GM12878 (cell line): ENCODE measurements at regions not wholly inside any gene's neighbourhood (a gene's known extent, or its start where the extent isn't known, plus 50 kb on each side); places are given as distances from the start of the nearest gene placed in this dataset.

Source experiments
- ATAC-seq: fragments of 200-7000 bp; cut with Tn5 transposase; 3 replicates; pipeline ENCODE4 v1.9.1; 2020; ENCODE audit warnings: mild to moderate bottlenecking, moderate library complexity
- BruUV-seq: library from RNA; stranded (reverse); fragments of 400-500 nt; replicated peaks from 2 replicates; lab custom pipeline; 2021; lab: Mats Ljungman, UMichigan
- CTCF ChIA-PET: fragments of 300-600 bp; sonication (Branson Sonifier 250); formaldehyde crosslinking; extraction: SDS; loops from one replicate; lab custom pipeline; 2021; ENCODE audit warnings: inconsistent platforms; lab: Yijun Ruan, JAX
- POLR2A ChIA-PET: fragments of 350-600 bp; formaldehyde crosslinking; extraction: SDS; loops from one replicate; lab custom pipeline; 2021; ENCODE audit warnings: inconsistent platforms; lab: Charles Lee
- RAD21 ChIA-PET: fragments of 300-600 bp; sonication (Branson Sonifier 250); formaldehyde crosslinking; loops from one replicate; lab custom pipeline; 2023; ENCODE audit warnings: antibody characterized with exemption; ENCODE audit not compliant: unreplicated experiment; lab: Charles Lee
- SMC1A ChIA-PET: fragments of 300-600 bp; sonication (Branson Sonifier 250); formaldehyde crosslinking; loops from one replicate; lab custom pipeline; 2023; ENCODE audit not compliant: unreplicated experiment, uncharacterized antibody; lab: Charles Lee
- DNase-seq: peaks from one replicate; pipeline ENCODE4 v3.0.0-alpha.2; 2011; ENCODE audit warnings: low read depth, low spot score
- FAIRE-seq: peaks from 3 replicates; lab custom pipeline; 2011; peaks lifted over from hg19 to GRCh38; lab: Jason Lieb, UNC
- H2AFZ ChIP-seq: 2 replicates; pipeline ENCODE4 v1.6.0; 2011; ENCODE audit warnings: low read depth, low read length, control low read depth; ENCODE audit not compliant: control insufficient read depth
- H3K27ac ChIP-seq: 2 replicates; pipeline ENCODE4 v1.5.1; 2011; ENCODE audit warnings: control low read depth; ENCODE audit not compliant: control insufficient read depth, insufficient read depth
- H3K27me3 ChIP-seq, 2 experiments: replicated peaks in 1 of 2; 2 replicates each; pipeline versions ENCODE4 v1.6.0 to v1.6.1; 2011; ENCODE audit warnings: low read length in 1 of 2; ENCODE audit not compliant: control insufficient read depth in 2 of 2, insufficient read depth in 2 of 2
- H3K36me3 ChIP-seq, 2 experiments: 2 replicates each; pipeline ENCODE4 v1.5.1; 2011; ENCODE audit warnings: low read length in 1 of 2; ENCODE audit not compliant: control insufficient read depth in 2 of 2, insufficient read depth in 2 of 2
- H3K4me1 ChIP-seq: 2 replicates; pipeline ENCODE4 v1.6.1; 2011; ENCODE audit warnings: mild to moderate bottlenecking, low read length, moderate library complexity, mixed read lengths; ENCODE audit not compliant: control insufficient read depth, insufficient read depth
- H3K4me2 ChIP-seq: 2 replicates; pipeline ENCODE4 v1.6.0; 2011; ENCODE audit warnings: control low read depth; ENCODE audit not compliant: control insufficient read depth, insufficient read depth
- H3K4me3 ChIP-seq: fragments of 200-600 bp; sonication (generic); 2 replicates; pipeline ENCODE4 v1.5.1; 2016
- H3K79me2 ChIP-seq: 2 replicates; pipeline ENCODE4 v1.6.0; 2011; ENCODE audit warnings: low read length; ENCODE audit not compliant: control insufficient read depth, insufficient read depth
- H3K9ac ChIP-seq: 2 replicates; pipeline ENCODE4 v1.8.0; 2011; ENCODE audit warnings: low read length, control low read depth, mixed read lengths; ENCODE audit not compliant: control insufficient read depth, insufficient read depth
- H3K9me3 ChIP-seq: replicated peaks from 3 replicates; pipeline ENCODE4 v1.5.1; 2011; ENCODE audit warnings: mild to moderate bottlenecking, low read length; ENCODE audit not compliant: control insufficient read depth, insufficient read depth
- H4K20me1 ChIP-seq: 2 replicates; pipeline ENCODE4 v1.6.0; 2011; ENCODE audit not compliant: control insufficient read depth, insufficient read depth
- BACH1 ChIP-seq: fragments of 450-650 bp; IDR thresholded peaks from 2 replicates; pipeline ENCODE4 v1.6.1; 2017; ENCODE audit warnings: mild to moderate bottlenecking, borderline replicate concordance
- BCLAF1 ChIP-seq: fragments of 450-650 bp; IDR thresholded peaks from 2 replicates; pipeline ENCODE4 v1.6.1; 2017; ENCODE audit warnings: antibody characterized with exemption, mild to moderate bottlenecking, moderate library complexity
- BMI1 ChIP-seq: fragments of 450-650 bp; IDR thresholded peaks from 2 replicates; pipeline ENCODE4 v1.6.1; 2016; ENCODE audit warnings: mild to moderate bottlenecking, moderate library complexity, borderline replicate concordance
- CBFB ChIP-seq: IDR thresholded peaks from 2 replicates; pipeline ENCODE4 v1.6.1; 2016; ENCODE audit warnings: antibody characterized with exemption, low read depth
- CHD1 ChIP-seq: IDR thresholded peaks from 2 replicates; pipeline ENCODE4 v1.6.1; 2012; ENCODE audit warnings: low read depth, low read length, improper control_type of control experiment
- IKZF1 ChIP-seq: fragments of 450-650 bp; conservative IDR thresholded peaks from 2 replicates; pipeline ENCODE4 v1.6.1; 2017; ENCODE audit warnings: antibody characterized with exemption, mild to moderate bottlenecking
- IRF3 ChIP-seq: fragments of 450-650 bp; IDR thresholded peaks from 2 replicates; pipeline ENCODE4 v1.6.1; 2014; ENCODE audit warnings: mild to moderate bottlenecking
- IRF5 ChIP-seq: fragments of 450-650 bp; IDR thresholded peaks from 2 replicates; pipeline ENCODE4 v1.6.1; 2017; ENCODE audit warnings: borderline replicate concordance
- JUND ChIP-seq: IDR thresholded peaks from 2 replicates; pipeline ENCODE4 v1.6.1; 2012; ENCODE audit warnings: low read depth, mild to moderate bottlenecking, low read length, improper control_type of control experiment, moderate library complexity
- MEF2B ChIP-seq: fragments of 450-650 bp; IDR thresholded peaks from 2 replicates; pipeline ENCODE4 v1.6.1; 2018; ENCODE audit warnings: mild to moderate bottlenecking, moderate library complexity; ENCODE audit not compliant: partially characterized antibody, poor library complexity, severe bottlenecking
- NFIC ChIP-seq: IDR thresholded peaks from 2 replicates; pipeline ENCODE4 v1.6.1; 2012; ENCODE audit warnings: low read depth, mild to moderate bottlenecking, inconsistent platforms, low read length, moderate library complexity
- PML ChIP-seq: IDR thresholded peaks from 2 replicates; pipeline ENCODE4 v1.6.1; 2012; ENCODE audit warnings: low read length, inconsistent platforms
- POU2F2 ChIP-seq: IDR thresholded peaks from 3 replicates; pipeline ENCODE4 v1.6.1; 2011; ENCODE audit warnings: low read depth, mild to moderate bottlenecking, low read length, borderline replicate concordance
- RELA ChIP-seq: fragments of 450-650 bp; IDR thresholded peaks from 2 replicates; pipeline ENCODE4 v1.8.0; 2014; ENCODE audit warnings: borderline replicate concordance; ENCODE audit not compliant: partially characterized antibody
- SIX5 ChIP-seq: IDR thresholded peaks from 2 replicates; pipeline ENCODE4 v1.6.1; 2011; ENCODE audit warnings: mild to moderate bottlenecking, low read depth, low read length, moderate library complexity; ENCODE audit not compliant: severe bottlenecking
- STAT3 ChIP-seq: IDR thresholded peaks from 2 replicates; pipeline ENCODE4 v1.6.1; 2011; ENCODE audit warnings: low read depth, low read length, improper control_type of control experiment
- WGBS: methylation state at CpG from one replicate; pipeline ENCODE4 v1.1.6; 2016; ENCODE audit warnings: low lambda C conversion rate; ENCODE audit not compliant: insufficient replicate concordance, insufficient coverage; ENCODE audit errors: missing lambda C conversion rate; 5-methylcytosine and 5-hydroxymethylcytosine counted together
- in situ Hi-C: fragments of 300-500 bp; cut with MboI; formaldehyde crosslinking; loops from 9 replicates; pipeline ENCODE4 v1.14.3; 2018; ENCODE audit warnings: mixed read lengths
- intact Hi-C: fragments of 100-400 bp; cut with micrococcal nuclease; formaldehyde crosslinking; loops from one replicate; pipeline ENCODE4 v1.14.2; 2022; ENCODE audit not compliant: unreplicated experiment

- TF ChIP-seq BCLAF1, result no peak
- no peak for TF ChIP-seq CHD1
- TF ChIP-seq IRF3, result no peak
- no peak for TF ChIP-seq JUND
- no peak for TF ChIP-seq NFIC
- TF ChIP-seq SIX5, result no peak
These were observed 1320.5 kb upstream of the SEL1L start (continued) for GRCh38 chr14:82854131-82854530.

- Histone ChIP-seq H3K36me3 (no peaks in the 10 kb centered on the region), H2AFZ (no peak overlapping the region), H3K4me2 (no peak overlapping the region), H3K4me3 (no peak overlapping the region), H3K9me3 (no peaks in the 10 kb centered on the region), H3K27ac (no peak overlapping the region), H3K79me2 (no peaks in the 10 kb centered on the region), H3K27me3 (no peaks in the 10 kb centered on the region), H3K9ac (no peak overlapping the region), H3K4me1 (no peaks in the 10 kb centered on the region), H4K20me1 (no peaks in the 10 kb centered on the region)
- 29% methylated on average over 1 of the region's 1 CpG for WGBS
- TF ChIP-seq RELA (no peak), CBFB (no peak), IRF5 (no peak), MEF2B (no peak), POU2F2 (no peak), IRF3 (no peak), JUND (no peak), PML (no peak), BACH1 (no peak), IKZF1 (no peak), BMI1 (no peak), STAT3 (no peak)
- intact Hi-C loops (loop anchor here (5.0 kb wide), 1 partner anchor 607 kb away; no protein-coding TSS in a partner anchor), in situ Hi-C loops (no loop called here)
- ChIA-PET RAD21 (no interaction called here), POLR2A (no interaction called here), CTCF (interaction anchor here (2.0 to 2.4 kb wide), 2 partner anchors 17 to 609 kb away, joined by 5 to 14 read pairs; no protein-coding TSS in a partner anchor), SMC1A (no interaction called here)
- FAIRE-seq (no peak), DNase-seq (no peak), ATAC-seq (no peak)
- BruUV-seq, result no TSS peak
These were observed 1321.2 kb upstream of the SEL1L start for GRCh38 chr14:82854901-82855300.
